ENCODE measurements at regions not wholly inside any gene's neighbourhood (a gene's known extent, or its start where the extent isn't known, plus 50 kb on each side); places are given as distances from the start of the nearest gene placed in this dataset.

DNA sequence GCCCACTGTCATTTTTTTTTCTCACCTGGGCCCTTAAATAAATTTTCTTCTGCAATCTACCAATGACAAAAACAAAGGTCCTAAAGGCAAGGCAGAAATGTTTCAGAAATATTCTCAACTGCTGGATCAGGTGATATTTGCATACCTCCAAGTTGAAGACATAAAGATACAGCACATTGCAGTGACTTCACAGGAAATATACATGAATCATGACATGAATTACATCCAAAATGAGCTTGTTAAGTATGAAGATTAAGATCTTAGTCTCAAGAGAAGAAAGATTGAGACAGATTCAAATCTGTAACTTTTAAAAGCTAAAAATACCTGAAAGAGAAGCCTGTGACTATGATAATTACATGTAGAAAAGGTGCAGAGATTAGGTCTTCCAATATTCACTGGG is 207.8 kb downstream of the SIPA1L2 start:
- no peak for TF ChIP-seq OSR1 (CRISPR knock-in tag; IDR thresholded peaks at IDR 0.05)
- no peak for TF ChIP-seq TOX (CRISPR knock-in tag; IDR thresholded peaks at IDR 0.05; ENCODE audit: borderline replicate concordance)
- no peak for TF ChIP-seq ZNF8 (CRISPR knock-in tag; IDR thresholded peaks at IDR 0.05)
- no peak for TF ChIP-seq ZNF70 (CRISPR knock-in tag; IDR thresholded peaks at IDR 0.05)
- no peak for ATAC-seq

DNA sequence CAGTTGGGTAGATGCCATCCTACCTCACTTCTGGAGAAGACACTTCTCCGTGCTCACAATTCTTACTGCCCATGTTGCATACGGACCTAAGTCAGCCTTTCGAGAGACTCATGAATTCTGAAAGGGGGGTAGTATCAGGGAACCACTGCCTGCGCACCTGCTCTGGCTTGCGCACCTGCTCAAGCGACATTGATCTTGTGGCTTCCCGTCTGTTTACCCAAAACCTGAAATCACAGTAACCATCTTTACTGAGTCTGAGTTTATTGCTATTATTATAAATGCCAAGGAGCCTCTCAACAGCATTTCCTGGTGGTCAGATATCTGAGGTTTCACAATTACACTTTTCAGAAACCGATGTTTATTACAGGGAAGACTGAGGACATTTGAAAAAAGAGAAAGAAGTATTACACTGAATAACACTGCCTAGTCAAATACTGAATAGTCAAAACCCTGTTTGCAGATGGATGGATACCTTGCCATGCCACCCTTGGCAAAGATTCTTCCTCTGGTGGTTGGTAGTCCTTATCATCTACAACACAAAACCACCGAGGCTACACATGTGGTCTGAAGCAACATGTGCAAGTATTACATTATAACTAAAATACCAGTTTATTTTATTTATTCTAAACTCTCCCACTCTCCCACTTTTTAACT is 208.7 kb downstream of the SIPA1L2 start:
- no peak for ATAC-seq
- no peak for TF ChIP-seq ZNF70 (CRISPR knock-in tag; IDR thresholded peaks at IDR 0.05)
- TF ChIP-seq OSR1 (CRISPR knock-in tag; IDR thresholded peaks at IDR 0.05) = no peak
- TF ChIP-seq, protein P1, sequence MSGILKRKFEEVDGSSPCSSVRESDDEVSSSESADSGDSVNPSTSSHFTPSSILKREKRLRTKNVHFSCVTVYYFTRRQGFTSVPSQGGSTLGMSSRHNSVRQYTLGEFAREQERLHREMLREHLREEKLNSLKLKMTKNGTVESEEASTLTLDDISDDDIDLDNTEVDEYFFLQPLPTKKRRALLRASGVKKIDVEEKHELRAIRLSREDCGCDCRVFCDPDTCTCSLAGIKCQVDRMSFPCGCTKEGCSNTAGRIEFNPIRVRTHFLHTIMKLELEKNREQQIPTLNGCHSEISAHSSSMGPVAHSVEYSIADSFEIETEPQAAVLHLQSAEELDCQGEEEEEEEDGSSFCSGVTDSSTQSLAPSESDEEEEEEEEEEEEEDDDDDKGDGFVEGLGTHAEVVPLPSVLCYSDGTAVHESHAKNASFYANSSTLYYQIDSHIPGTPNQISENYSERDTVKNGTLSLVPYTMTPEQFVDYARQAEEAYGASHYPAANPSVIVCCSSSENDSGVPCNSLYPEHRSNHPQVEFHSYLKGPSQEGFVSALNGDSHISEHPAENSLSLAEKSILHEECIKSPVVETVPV (CRISPR knock-in tag; IDR thresholded peaks at IDR 0.05) = no peak
- no peak for TF ChIP-seq ZNF565 (CRISPR knock-in tag; conservative IDR thresholded peaks at IDR 0.05; ENCODE audit: low read depth)
- no peak for TF ChIP-seq ESRRG (CRISPR knock-in tag; IDR thresholded peaks at IDR 0.05)
- no peak for TF ChIP-seq BACH2 (CRISPR knock-in tag; IDR thresholded peaks at IDR 0.05; ENCODE audit: borderline replicate concordance)
- no peak for TF ChIP-seq ZFP30 (CRISPR knock-in tag; IDR thresholded peaks at IDR 0.05)
- TF ChIP-seq CSDC2 (CRISPR knock-in tag; IDR thresholded peaks at IDR 0.05) = no peak
- TF ChIP-seq TOX (CRISPR knock-in tag; IDR thresholded peaks at IDR 0.05; ENCODE audit: borderline replicate concordance) = no peak
- TF ChIP-seq, protein P2, sequence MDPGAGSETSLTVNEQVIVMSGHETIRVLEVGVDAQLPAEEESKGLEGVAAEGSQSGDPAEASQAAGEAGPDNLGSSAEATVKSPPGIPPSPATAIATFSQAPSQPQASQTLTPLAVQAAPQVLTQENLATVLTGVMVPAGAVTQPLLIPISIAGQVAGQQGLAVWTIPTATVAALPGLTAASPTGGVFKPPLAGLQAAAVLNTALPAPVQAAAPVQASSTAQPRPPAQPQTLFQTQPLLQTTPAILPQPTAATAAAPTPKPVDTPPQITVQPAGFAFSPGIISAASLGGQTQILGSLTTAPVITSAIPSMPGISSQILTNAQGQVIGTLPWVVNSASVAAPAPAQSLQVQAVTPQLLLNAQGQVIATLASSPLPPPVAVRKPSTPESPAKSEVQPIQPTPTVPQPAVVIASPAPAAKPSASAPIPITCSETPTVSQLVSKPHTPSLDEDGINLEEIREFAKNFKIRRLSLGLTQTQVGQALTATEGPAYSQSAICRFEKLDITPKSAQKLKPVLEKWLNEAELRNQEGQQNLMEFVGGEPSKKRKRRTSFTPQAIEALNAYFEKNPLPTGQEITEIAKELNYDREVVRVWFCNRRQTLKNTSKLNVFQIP (CRISPR knock-in tag; IDR thresholded peaks at IDR 0.05; ENCODE audit: borderline replicate concordance, low read depth) = no peak
- TF ChIP-seq, protein P3, sequence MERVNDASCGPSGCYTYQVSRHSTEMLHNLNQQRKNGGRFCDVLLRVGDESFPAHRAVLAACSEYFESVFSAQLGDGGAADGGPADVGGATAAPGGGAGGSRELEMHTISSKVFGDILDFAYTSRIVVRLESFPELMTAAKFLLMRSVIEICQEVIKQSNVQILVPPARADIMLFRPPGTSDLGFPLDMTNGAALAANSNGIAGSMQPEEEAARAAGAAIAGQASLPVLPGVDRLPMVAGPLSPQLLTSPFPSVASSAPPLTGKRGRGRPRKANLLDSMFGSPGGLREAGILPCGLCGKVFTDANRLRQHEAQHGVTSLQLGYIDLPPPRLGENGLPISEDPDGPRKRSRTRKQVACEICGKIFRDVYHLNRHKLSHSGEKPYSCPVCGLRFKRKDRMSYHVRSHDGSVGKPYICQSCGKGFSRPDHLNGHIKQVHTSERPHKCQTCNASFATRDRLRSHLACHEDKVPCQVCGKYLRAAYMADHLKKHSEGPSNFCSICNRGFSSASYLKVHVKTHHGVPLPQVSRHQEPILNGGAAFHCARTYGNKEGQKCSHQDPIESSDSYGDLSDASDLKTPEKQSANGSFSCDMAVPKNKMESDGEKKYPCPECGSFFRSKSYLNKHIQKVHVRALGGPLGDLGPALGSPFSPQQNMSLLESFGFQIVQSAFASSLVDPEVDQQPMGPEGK (CRISPR knock-in tag; IDR thresholded peaks at IDR 0.05; ENCODE audit: borderline replicate concordance) = no peak
- no peak for TF ChIP-seq GLIS3 (CRISPR knock-in tag; IDR thresholded peaks at IDR 0.05)
- no peak for TF ChIP-seq ZNF8 (CRISPR knock-in tag; IDR thresholded peaks at IDR 0.05)
- TF ChIP-seq SNAI2 (CRISPR knock-in tag; IDR thresholded peaks at IDR 0.05) = no peak
- TF ChIP-seq, protein P4, sequence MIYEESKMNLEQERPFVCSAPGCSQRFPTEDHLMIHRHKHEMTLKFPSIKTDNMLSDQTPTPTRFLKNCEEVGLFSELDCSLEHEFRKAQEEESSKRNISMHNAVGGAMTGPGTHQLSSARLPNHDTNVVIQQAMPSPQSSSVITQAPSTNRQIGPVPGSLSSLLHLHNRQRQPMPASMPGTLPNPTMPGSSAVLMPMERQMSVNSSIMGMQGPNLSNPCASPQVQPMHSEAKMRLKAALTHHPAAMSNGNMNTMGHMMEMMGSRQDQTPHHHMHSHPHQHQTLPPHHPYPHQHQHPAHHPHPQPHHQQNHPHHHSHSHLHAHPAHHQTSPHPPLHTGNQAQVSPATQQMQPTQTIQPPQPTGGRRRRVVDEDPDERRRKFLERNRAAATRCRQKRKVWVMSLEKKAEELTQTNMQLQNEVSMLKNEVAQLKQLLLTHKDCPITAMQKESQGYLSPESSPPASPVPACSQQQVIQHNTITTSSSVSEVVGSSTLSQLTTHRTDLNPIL (CRISPR knock-in tag; IDR thresholded peaks at IDR 0.05; ENCODE audit: low read depth) = no peak
- no peak for TF ChIP-seq PPARA (CRISPR knock-in tag; IDR thresholded peaks at IDR 0.05; ENCODE audit: borderline replicate concordance)
- no peak for TF ChIP-seq TCF4 (CRISPR knock-in tag; IDR thresholded peaks at IDR 0.05; ENCODE audit: borderline replicate concordance)
- no peak for TF ChIP-seq ARNTL (CRISPR knock-in tag; IDR thresholded peaks at IDR 0.05; ENCODE audit: borderline replicate concordance, low read depth)

DNA sequence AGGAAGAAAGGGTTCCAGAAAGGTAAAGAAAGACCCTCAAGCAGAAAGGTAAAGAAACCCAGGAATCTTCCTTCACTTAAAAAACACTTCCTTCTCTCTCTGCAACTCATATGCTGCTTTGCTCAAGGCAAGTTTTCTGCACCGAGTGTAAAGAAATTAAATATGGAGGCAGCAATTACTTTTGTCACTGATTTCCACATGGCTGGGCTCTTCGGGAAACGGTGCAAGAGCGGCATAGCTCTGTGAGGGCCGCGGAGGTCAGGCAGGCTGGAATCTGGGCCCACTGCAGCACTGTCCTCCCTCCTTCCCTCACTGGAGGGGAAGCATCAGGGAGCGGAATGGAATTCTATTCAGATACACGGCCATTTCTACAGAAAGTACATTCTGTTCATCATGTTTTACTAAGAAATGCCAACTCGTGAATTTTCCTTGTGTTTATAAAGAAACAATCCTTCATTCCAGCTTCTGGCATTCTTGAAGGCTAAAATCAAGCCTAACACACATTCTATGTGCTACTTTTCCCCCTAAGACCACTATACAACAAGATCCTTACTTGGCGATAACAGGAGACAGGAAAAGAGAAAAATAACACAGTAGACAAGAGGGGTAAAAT is 212.2 kb downstream of the SIPA1L2 start:
- TF ChIP-seq TOX (CRISPR knock-in tag; IDR thresholded peaks at IDR 0.05; ENCODE audit: borderline replicate concordance) = no peak
- TF ChIP-seq, protein P2 (CRISPR knock-in tag; IDR thresholded peaks at IDR 0.05; ENCODE audit: borderline replicate concordance, low read depth) = no peak
- no peak for TF ChIP-seq ZC3H10 (CRISPR knock-in tag; IDR thresholded peaks at IDR 0.05)
- TF ChIP-seq PPARA (CRISPR knock-in tag; IDR thresholded peaks at IDR 0.05; ENCODE audit: borderline replicate concordance) = no peak
- no peak for TF ChIP-seq SNAI2 (CRISPR knock-in tag; IDR thresholded peaks at IDR 0.05)
- no peak for ATAC-seq
